ENCODE measurements at regions not wholly inside any gene's neighbourhood (a gene's known extent, or its start where the extent isn't known, plus 50 kb on each side); places are given as distances from the start of the nearest gene placed in this dataset.

GRCh38 chr18:10354890-10355289 is 99.5 kb upstream of the APCDD1 start:
- TF ChIP-seq, protein P1, sequence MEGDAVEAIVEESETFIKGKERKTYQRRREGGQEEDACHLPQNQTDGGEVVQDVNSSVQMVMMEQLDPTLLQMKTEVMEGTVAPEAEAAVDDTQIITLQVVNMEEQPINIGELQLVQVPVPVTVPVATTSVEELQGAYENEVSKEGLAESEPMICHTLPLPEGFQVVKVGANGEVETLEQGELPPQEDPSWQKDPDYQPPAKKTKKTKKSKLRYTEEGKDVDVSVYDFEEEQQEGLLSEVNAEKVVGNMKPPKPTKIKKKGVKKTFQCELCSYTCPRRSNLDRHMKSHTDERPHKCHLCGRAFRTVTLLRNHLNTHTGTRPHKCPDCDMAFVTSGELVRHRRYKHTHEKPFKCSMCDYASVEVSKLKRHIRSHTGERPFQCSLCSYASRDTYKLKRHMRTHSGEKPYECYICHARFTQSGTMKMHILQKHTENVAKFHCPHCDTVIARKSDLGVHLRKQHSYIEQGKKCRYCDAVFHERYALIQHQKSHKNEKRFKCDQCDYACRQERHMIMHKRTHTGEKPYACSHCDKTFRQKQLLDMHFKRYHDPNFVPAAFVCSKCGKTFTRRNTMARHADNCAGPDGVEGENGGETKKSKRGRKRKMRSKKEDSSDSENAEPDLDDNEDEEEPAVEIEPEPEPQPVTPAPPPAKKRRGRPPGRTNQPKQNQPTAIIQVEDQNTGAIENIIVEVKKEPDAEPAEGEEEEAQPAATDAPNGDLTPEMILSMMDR (conservative IDR thresholded peaks at IDR 0.05): no peak
- TF ChIP-seq EZH2 (IDR thresholded peaks at IDR 0.05; ENCODE audit: low read depth): no peak
